ENCODE measurements at regions not wholly inside any gene's neighbourhood (a gene's known extent, or its start where the extent isn't known, plus 50 kb on each side); places are given as distances from the start of the nearest gene placed in this dataset.

GRCh38 chr2:234286956-234287355, 209.9 kb downstream of the ARL4C start:
- no peak for TF ChIP-seq CTCF (IDR thresholded peaks at IDR 0.05)
- no peak for TF ChIP-seq POLR2A (IDR thresholded peaks at IDR 0.05)

Measured in body of pancreas (tissue), 4 donors.